ENCODE measurements at regions not wholly inside any gene's neighbourhood (a gene's known extent, or its start where the extent isn't known, plus 50 kb on each side); places are given as distances from the start of the nearest gene placed in this dataset.

- DNase-seq (ENCODE audit: low read depth in 4 of 4, low spot score in 2 of 4), result no peak
Observed at GRCh38 chr12:19010087-19010486, 119.4 kb upstream of the PLEKHA5 start.

- DNase-seq (ENCODE audit: low read depth in 4 of 4, low spot score in 2 of 4), result no peak
Observed at GRCh38 chr12:19010726-19011125, 118.8 kb upstream of the PLEKHA5 start.

GRCh38 chr12:19012965-19013364 is 116.6 kb upstream of the PLEKHA5 start:
- DNase-seq (ENCODE audit: low read depth in 4 of 4, low spot score in 2 of 4), result no peak

GRCh38 chr12:19014240-19014639 is 115.3 kb upstream of the PLEKHA5 start:
- no peak for DNase-seq (ENCODE audit: low read depth in 4 of 4, low spot score in 2 of 4)

GRCh38 chr12:19015285-19015684 is 114.2 kb upstream of the PLEKHA5 start:
- no peak for DNase-seq (ENCODE audit: low read depth in 4 of 4, low spot score in 2 of 4)

- DNase-seq (ENCODE audit: low read depth in 4 of 4, low spot score in 2 of 4), result no peak
Observed at GRCh38 chr12:19018302-19018970, 111.1 kb upstream of the PLEKHA5 start.

GRCh38 chr12:19021240-19021639 is 108.3 kb upstream of the PLEKHA5 start:
- no peak for DNase-seq (ENCODE audit: low read depth in 4 of 4, low spot score in 2 of 4)

- no peak for DNase-seq (ENCODE audit: low read depth in 4 of 4, low spot score in 2 of 4)
Observed at GRCh38 chr12:19021646-19022045, 107.9 kb upstream of the PLEKHA5 start.

GRCh38 chr12:19025582-19025981 is 104.0 kb upstream of the PLEKHA5 start:
- DNase-seq (ENCODE audit: low read depth in 4 of 4, low spot score in 2 of 4), result no peak

GRCh38 chr12:19026034-19026433 is 103.5 kb upstream of the PLEKHA5 start:
- no peak for DNase-seq (ENCODE audit: low read depth in 4 of 4, low spot score in 2 of 4)

- no peak for DNase-seq (ENCODE audit: low read depth in 4 of 4, low spot score in 2 of 4)
Observed at GRCh38 chr12:19026614-19027488, 102.7 kb upstream of the PLEKHA5 start.

GRCh38 chr12:19030180-19030579 is 99.4 kb upstream of the PLEKHA5 start:
- no peak for DNase-seq (ENCODE audit: low read depth in 4 of 4, low spot score in 2 of 4)

GRCh38 chr12:19030603-19031002 is 98.9 kb upstream of the PLEKHA5 start:
- DNase-seq (ENCODE audit: low read depth in 4 of 4, low spot score in 2 of 4), result no peak

- no peak for DNase-seq (ENCODE audit: low read depth in 4 of 4, low spot score in 2 of 4)
Observed at GRCh38 chr12:19031032-19031431, 98.5 kb upstream of the PLEKHA5 start.

GRCh38 chr12:19032826-19033225 is 96.7 kb upstream of the PLEKHA5 start:
- DNase-seq (ENCODE audit: low read depth in 4 of 4, low spot score in 2 of 4), result no peak

- no peak for DNase-seq (ENCODE audit: low read depth in 4 of 4, low spot score in 2 of 4)
Observed at GRCh38 chr12:19033244-19033643, 96.3 kb upstream of the PLEKHA5 start.

GRCh38 chr12:19034937-19035336 is 94.6 kb upstream of the PLEKHA5 start:
- no peak for DNase-seq (ENCODE audit: low read depth in 4 of 4, low spot score in 2 of 4)

- DNase-seq (ENCODE audit: low read depth in 4 of 4, low spot score in 2 of 4), result no peak
Observed at GRCh38 chr12:19035536-19035935, 94.0 kb upstream of the PLEKHA5 start.

GRCh38 chr12:19036673-19037357 is 92.7 kb upstream of the PLEKHA5 start:
- no peak for DNase-seq (ENCODE audit: low read depth in 4 of 4, low spot score in 2 of 4)

GRCh38 chr12:19038209-19038608 is 91.3 kb upstream of the PLEKHA5 start:
- no peak for DNase-seq (ENCODE audit: low read depth in 4 of 4, low spot score in 2 of 4)

- DNase-seq (ENCODE audit: low read depth in 4 of 4, low spot score in 2 of 4), result no peak
Observed at GRCh38 chr12:19039515-19039914, 90.0 kb upstream of the PLEKHA5 start.
